ENCODE measurements at regions not wholly inside any gene's neighbourhood (a gene's known extent, or its start where the extent isn't known, plus 50 kb on each side); places are given as distances from the start of the nearest gene placed in this dataset.
A peak's percentile ranks its signal among the peaks of the same experiment; 100 is the strongest.

DNA sequence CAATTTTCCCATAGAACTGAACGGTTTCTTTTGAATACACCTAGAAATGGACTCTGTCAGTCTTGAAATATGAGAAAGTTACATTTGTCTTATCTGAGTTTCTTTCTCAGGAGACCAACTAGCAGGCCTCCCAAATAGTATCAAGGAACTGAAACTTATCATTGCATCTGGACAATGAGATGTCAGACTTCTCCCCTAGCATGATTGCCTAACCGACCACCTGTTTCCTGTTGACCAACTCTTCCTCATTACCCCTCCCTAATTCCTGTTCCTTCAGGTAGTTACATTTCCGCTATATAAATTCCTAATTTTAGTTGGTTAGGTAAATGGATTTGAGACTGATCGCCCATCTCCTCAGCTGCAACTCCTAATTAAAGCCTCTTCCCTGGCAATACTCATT is 1587.3 kb downstream of the NCAM2 start:
- DNase-seq: no peak

DNA sequence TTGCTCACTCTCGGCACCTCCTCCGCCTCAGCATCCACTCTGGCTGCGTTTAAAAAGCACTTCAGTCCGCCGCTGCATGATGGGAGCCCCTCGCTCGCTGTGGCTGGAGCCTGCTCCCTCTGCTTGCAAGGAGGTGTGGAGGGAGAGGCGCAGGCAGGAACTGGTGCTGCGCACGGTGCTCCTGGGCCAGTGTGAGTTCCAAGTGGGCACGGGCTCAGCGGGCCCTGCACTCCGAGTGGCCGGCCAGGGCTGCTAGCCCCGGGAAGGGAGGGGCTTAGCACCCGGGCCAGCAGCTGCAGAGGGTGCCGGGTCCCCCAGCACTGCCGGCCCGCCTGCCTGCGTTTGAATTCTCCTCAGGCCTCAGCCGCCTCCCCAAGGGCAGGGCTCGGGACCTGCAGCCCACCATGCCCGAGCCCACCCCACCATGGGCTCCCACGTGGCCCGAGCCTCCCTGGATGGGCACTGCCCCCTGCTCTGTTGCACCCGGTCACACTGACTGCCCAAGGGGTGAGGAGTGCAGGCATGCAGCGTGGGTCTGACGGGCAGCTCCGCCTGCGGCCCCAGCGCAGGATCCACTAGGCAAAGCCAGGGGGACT is 1599.5 kb downstream of the NCAM2 start:
- no peak for DNase-seq

DNA sequence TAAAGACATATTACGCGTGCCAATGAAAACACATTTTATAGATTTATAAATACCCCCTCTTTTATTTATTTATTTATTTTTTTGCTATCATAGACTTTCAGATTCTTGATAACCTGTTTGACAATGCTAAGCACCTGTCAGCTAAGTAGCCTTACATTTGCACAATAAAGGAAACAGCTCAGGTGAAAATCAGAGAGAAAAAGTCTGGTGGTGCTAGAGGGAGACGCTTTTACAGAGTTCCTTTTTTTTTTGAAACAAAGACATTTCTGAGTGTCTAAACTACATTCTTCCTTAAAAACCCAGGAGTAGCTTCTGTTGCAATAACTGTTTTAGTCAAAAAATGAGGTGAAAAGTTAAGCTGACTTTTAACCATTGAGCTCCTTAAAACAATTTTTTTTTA is 1611.6 kb downstream of the NCAM2 start:
- DNase-seq: no peak

DNA sequence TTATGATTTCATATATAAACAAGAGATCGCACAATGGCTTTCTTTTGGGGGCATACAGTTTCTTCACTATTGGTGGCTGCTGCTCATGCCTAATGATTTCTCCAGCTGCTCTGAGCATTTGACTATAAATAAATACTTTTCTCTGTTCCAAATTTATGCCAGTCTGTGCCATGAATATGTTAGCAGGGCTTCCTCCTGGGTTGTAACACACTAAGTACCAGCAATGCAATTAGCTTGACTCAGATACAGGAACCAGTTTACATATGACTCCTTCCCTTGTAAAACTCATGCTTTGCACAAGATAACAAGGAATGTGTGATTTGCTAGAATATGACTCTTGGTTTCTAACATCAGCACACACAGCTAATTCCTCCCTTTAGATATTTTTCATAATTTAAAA is 1629.7 kb downstream of the NCAM2 start:
- DNase-seq: no peak

DNA sequence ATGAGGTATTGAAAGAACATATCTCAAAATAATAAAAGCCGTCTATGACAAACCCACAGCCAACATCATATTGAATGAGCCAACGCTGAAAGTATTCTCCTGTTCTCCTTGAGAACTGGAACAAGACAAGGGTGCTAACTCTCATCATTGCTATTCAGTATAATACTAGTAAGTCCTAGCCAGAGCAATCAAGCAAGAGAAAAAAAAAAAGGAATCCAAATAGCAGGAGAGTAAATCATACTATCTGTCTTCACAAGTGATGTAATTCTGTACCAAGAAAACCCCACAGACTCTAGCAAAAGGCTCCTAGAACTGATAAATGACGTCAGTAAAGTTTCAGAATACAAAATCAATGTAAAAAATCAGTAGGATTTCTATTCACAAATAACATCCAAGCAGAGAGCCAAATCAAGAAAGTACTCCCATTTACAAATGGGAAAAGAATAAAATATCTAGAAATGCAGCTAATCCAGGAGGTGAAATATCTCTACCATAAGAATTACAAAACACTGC is 1632.8 kb downstream of the NCAM2 start:
- DNase-seq: no peak

DNA sequence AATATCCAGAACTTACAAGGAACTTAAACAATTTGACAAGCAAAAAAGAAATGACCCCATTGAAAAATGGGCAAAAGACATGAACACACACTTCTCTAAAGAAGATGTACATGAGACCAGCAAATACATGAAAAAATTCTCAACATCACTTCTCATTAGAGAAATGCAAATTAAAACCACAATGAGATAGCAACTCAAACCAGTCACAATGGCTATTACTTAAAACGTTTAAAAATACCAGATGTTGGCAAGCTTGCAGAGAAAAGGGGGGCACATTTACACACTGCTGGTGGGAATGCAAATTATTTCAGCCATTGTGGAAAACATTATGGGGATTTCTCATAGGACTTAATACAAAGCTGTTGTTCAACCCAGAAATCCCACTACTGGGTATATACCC is 1634.0 kb downstream of the NCAM2 start:
- no peak for DNase-seq

DNA sequence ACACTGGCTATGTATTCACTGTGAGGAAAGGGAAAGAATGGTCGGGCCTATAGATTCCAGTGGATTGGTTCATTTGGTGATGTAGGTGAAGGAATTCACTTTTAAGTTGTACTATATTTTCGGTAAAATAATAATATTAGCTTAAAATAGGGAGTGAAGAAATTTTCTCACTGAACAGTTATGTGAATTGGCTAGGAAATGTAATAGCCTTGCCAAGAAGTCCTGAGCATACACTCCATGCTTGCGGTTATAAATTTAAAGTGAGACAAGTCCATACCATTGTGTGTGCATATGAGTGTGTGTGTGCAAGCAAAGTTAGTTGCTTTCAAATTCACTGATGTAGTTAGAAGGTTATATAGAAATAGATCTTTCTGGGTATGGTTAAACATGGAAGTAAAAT is 1651.0 kb downstream of the NCAM2 start:
- no peak for DNase-seq

DNA sequence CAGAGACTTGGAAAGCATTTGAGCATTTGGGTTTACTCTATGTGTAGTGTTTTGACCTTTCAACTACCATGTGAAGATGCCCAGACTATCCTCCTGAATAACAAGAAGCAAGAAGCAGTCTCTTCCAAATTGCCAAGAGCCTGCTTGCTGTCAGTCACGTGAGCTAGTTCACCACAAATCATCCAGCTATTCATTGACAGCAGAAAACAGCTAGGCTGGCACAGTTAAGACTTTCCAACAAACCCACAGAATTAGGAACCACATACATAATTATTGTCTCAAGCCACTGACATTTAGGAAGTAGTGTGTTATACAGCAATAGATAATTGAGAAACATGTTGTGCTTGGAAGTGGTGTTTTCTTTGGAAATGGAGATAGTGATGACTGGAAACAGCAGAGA is 1652.0 kb downstream of the NCAM2 start:
- no peak for DNase-seq

DNA sequence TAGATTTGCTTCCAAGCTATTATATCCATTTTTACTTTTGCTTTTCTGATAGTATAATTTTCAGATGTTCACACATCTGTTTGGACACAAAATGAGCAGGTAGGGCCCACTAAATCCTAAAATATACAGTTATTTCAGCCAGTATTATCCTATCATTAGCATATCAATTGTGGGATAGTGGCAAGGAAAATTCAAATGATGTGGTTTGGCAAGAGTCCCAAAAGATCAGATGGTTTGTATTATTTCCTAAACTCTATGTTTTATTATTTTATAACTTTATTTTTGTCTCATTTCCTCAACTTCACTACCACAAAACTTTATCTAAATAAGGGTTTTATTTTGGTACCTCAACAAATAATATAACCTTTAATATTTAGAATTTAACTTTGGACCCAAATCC is 1659.6 kb downstream of the NCAM2 start:
- no peak for DNase-seq

DNA sequence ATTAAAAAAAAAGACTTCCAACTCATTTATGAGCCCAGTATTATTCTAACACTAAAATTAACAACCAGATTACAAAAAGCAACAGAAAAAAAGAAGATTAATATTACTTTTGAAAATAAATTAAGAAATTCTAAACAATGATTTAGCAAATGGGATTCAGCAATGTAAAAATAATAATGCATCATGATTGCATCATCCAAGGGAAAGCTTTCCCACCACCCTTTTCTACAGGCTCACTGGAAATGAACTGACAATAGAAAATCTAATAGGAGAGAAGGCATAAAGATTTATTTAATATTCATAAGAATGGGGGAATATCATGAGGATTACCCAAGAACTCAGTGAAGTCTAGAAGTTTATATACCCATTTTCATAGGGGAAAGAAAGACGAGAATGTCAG is 1671.9 kb downstream of the NCAM2 start:
- no peak for DNase-seq

DNA sequence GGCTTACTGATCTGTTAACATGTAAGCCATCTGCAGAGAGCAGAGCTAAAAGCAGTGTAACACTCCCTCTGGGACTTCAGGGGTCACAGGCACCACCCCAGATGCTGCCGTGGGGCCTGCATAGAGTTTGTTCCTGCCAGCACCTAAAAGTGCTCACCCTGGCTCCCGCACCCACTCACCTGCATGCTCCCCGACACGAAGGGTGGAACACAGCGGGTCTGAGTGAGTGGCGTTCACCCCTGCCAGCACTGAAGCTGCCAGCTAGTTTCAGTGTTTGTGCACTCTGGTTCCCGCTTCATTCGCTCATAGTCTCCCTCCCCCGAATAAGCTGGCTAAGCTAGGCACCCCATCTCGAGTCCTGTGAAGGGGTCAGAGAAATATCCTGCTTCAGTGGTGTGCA is 1681.0 kb downstream of the NCAM2 start:
- no peak for DNase-seq

DNA sequence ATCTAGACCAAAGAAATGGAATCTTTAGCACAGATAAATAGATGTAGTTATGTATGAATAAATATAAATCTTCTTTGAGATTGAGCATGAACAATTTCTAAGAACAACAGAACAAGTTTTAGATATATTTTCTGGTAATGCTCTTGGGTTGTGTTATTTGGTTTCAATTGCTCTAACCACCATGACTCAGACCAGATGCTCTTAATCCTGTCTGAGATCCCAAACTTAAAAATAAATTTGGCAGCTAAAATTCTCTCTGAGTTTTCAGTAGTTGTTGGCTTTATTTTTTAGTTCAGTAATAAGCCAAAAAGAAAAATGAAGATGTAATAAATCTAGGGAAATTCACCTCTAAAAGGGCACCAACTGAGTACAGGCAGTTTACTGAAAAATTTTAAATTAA is 1693.4 kb downstream of the NCAM2 start:
- DNase-seq: no peak

DNA sequence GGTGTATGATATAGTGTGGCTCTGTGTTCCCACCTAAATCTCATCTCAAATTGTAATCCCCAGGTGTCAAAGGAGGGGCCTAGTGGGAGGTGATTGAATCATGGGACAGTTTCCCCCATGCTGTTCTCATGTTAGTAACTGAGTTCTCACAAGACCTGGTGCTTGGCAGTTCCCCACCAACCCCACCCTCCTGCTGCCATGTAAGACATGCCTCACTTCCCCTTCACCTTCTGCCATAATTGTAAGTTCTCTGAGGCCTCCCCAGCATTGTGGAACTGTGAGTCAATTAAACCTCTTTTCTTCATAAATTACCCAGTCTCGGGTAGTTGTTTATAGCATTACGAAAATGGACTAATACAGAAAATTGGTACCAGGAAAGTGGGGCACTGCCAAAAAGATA is 1705.3 kb downstream of the NCAM2 start:
- no peak for DNase-seq

DNA sequence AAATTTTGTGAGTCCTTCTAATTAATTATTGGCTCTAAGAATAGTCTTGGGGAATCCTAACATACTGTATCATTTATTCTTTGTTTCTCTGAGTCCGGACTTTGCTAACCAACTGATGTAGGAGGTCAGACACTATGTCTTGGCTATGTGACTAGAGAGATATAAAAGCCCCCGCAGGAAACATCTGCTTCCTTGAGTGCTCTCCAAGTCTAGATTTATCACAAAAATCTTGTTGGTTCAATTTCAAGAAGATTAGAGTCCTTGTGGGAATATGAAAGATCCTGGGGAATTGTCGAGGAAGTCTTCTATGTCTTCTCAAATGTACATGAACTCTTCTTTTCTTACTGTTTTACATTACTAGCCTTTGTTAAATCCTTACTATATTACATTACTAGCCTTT is 1712.5 kb downstream of the NCAM2 start:
- no peak for DNase-seq

DNA sequence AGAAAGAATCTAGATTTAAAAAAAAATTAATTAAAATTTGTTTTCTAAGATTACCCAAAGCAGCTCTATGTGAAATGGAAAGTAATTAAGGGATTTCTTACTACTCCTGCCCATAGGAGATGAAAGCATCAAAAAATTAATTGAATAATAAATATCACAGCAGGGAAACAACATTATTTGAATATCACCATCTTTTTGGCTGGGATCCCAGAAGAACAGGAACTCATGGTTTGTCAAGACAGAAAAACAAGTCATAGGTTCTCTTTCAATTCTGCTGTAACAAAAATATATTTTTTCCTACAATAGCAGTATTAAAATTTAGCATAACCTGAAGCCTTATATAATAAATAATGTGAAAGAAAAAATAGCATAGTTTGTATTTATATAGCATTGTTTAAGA is 1713.4 kb downstream of the NCAM2 start:
- DNase-seq: no peak

DNA sequence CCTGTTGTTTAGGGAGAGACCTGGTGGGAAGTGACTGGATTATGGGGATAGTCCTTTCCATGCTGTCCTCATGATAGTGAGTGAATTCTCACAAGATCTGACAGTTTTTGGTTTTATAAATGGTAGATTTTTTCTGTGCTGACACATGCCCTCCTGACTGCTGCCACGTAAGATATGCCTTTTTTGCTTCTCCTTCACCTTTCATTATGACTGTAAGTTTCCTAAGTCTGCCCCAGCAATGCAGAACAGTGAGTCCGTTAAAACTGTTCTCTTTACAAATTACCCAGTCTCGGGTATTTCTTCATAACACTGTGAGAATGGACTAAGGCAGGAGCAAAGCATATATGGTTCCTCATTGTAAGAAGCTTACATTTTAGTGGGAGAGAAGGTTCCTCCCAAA is 1727.2 kb downstream of the NCAM2 start:
- DNase-seq: no peak

DNA sequence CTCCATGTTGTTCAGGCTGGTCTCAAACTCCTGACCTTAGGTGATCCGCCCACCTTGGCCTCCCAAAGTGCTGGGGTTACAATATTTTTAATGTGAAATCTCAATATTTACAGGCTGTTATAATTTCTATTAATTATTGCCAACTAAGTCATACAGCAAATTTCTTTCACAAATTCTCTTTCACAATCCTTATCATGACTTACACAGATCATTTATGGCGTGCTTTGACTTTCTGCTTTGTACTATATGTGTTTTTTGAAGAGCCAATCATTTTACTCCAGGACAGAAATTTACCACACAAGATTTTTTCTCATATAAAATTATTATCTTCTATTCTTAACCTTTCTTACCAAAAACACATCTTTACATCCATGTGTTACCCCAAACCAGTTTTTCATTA is 1729.9 kb downstream of the NCAM2 start:
- no peak for DNase-seq

DNA sequence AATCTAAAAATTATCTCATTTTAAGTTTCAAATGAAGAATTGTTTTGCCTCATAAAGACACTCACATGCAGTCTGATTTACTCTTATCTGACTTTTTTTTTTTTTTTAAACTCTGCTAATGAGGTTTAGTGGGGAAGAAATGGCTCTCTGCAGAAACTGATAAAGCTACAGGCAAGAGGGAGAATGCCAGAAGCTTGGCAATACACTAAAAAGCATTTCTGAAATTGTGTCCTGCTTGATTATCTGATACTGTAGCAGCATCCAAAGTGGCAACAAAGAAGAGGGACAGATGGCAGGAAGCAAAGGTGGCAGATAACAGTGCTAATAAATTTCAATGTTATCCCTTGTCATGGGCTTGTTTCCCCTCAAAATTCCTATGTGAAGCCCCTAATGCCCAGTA is 1744.9 kb downstream of the NCAM2 start:
- DNase-seq: no peak

DNA sequence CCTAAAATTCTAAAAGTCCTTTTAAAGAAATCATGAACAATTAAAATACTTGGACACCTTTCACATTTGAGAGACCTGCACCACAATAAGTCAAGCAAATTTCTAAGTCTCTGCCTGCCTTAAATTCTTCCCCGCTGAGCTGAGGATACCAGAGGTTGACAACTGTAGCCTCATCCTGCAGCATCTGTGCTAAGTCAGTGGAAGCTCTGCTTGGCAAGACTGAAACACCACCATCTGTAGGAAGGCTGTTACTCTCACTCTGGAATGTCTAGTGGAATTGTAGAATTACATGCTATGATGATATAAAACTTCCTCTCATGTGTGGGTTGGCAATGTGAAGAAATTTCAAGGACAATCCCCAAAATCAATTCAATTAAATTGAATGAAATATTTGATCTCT is 1756.5 kb downstream of the NCAM2 start:
- DNase-seq: no peak

DNA sequence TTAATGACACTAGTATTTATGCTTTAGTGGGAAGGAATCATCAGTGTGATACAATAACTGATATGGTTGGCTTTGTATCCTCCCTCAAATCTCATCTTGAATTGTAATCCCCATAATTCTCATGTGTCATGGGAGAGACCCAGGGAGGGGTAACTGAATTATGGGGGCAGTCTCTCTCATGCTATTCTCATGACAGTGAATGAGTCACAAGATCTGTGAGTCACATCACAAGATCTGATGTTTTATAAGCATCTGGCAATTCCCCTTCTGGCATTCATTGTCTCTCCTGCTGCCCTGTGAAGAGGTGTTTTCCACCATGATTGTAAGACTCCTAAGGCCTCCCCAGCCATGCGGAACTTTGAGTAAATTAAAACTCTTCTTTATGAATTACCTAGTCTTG is 1760.3 kb downstream of the NCAM2 start:
- no peak for DNase-seq

DNA sequence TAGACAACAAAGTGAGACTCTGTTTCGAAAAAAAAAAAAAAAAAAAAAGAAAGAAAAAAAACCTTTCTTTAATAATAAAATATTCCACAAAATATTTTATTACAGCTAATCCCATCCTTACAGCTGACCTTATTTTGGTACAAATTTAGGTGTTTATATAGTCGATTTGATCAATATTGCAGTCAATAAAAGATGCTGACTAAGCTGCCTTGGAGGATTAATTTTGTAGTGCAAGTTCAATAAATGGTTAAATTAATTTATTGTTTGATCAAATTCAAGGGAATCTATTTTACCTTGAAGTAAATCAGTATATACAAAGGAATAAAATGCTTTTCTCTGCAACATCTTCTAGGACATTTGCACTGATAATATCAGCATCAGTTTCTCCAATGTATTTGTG is 1764.3 kb downstream of the NCAM2 start:
- no peak for DNase-seq

DNA sequence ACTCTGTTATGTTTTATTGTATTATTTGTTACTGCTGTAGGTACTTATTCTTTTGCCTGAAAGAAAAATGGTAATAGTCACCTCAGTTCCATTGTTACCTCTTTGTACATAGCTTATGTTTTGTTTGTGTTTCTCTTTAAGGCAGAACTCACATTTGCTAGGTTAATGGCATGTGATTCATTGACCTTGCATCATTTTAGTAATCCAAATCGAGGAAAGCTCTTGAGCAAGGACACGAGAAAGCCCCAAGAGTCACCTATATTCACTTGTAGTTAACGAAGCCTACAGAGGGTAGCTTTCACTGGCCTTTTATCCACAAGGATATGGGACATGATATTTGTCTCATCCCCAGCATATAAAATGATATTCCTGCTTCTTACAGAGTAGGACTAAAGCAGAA is 1765.2 kb downstream of the NCAM2 start:
- no peak for DNase-seq

DNA sequence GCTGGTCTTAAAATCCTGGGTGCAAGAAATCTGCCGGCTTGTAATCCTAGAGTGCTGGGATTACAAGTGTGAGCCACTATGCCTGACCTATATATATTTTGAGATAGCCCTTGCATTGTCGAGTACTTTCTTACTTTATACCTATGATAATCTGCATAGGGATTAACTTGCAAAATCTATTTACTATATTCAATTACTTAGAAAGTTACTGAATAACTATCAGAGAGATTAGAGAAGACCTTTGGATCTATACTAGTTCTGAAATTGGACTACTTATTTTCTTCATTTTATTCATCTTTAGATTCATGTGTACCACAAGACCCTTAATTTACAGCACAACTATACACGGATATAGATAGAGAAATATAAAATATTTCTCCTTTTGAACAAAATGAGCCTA is 1766.0 kb downstream of the NCAM2 start:
- no peak for DNase-seq

DNA sequence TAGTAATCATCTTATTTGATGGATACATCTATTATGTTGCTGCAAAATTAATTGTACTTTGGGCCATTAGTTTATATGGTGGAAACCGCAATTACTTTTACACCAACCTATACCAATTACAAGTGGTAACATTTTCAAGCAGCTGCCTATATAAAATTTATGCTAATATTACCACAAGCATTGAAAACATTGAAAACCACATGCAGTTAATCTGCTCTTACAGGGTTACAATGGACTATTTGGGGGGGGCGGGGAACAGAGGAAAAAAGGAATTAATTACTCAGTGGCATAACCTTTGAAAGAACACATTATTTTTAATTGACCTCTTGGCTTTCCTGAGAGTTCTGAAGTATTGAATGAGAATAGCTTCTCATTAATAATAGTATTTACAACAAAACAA is 1793.2 kb downstream of the NCAM2 start:
- DNase-seq: no peak

DNA sequence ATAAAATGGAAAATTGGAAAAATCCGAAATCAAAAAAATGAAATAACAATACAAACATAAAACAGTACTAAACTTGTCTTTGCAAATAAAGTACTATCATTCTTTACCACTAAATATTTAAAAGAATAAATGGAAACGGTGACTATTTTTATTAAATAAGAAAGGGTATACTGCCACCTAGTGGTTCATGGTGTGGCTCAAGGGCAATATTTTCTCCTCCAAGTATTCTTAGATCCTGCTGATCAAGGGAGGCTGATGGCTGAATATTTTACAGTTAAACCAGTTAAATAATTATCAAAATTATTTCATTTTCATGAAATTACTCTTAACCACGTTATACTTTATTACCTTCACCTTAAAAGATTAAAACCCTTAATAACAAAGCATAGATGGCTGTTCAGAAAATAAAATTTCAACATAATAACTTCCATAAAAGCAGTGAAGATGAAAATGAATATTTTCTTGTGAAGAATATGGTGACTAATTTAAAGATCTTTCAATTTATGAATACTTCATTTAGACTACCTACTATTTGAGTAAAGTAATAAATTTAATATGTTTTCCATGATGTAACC is 1793.9 kb downstream of the NCAM2 start:
- DNase-seq: peak in 1 of 2 donors; percentile 35

All from CD4-positive, alpha-beta T cell treated with Interleukin-4 for 1 hour (primary cell).